ENCODE measurements at regions not wholly inside any gene's neighbourhood (a gene's known extent, or its start where the extent isn't known, plus 50 kb on each side); places are given as distances from the start of the nearest gene placed in this dataset.
A peak's percentile ranks its signal among the peaks of the same experiment; 100 is the strongest.
"Not testable (repeated sequence)": the region's sequence is repeated elsewhere in the genome, so short reads cannot be mapped to it uniquely, and the experiment has no call there.

- no peak overlapping the region for H3K4me3 Mint-ChIP-seq (ENCODE audit: unreplicated experiment)
- H3K4me1 Mint-ChIP-seq (ENCODE audit: low read depth) = no peaks in the 10 kb centered on the region
- H3K27me3 Mint-ChIP-seq (ENCODE audit: low read depth) = no peaks in the 10 kb centered on the region
- TF ChIP-seq CTCF (IDR thresholded peaks at IDR 0.05) = no peak
- peaks cover 19% of the 10 kb centered on the region for H3K9me3 Mint-ChIP-seq (ENCODE audit: low read depth)
- no peaks in the 10 kb centered on the region for H3K36me3 Mint-ChIP-seq (ENCODE audit: low read depth)
- no peak for DNase-seq (ENCODE audit: low spot score)
- H3K27ac Mint-ChIP-seq (ENCODE audit: unreplicated experiment) = no peak overlapping the region
Measured at GRCh38 chr5:28305891-28306290, 1267.5 kb upstream of the CDH9 start.

- DNase-seq (ENCODE audit: low spot score) = no peak
- TF ChIP-seq CTCF (IDR thresholded peaks at IDR 0.05) = no peak
- H3K9me3 Mint-ChIP-seq (ENCODE audit: low read depth) = peaks cover 20% of the 10 kb centered on the region
- no peaks in the 10 kb centered on the region for H3K27me3 Mint-ChIP-seq (ENCODE audit: low read depth)
- H3K4me3 Mint-ChIP-seq (ENCODE audit: unreplicated experiment) = no peak overlapping the region
- peak overlapping the region; percentile 15 for H3K27ac Mint-ChIP-seq (ENCODE audit: unreplicated experiment)
- no peaks in the 10 kb centered on the region for H3K4me1 Mint-ChIP-seq (ENCODE audit: low read depth)
- H3K36me3 Mint-ChIP-seq (ENCODE audit: low read depth) = no peaks in the 10 kb centered on the region
Measured at GRCh38 chr5:28301712-28302111, 1263.3 kb upstream of the CDH9 start.

GRCh38 chr5:28296254-28297013 is 1258.0 kb upstream of the CDH9 start:
- no peak overlapping the region for H3K4me3 Mint-ChIP-seq (ENCODE audit: unreplicated experiment)
- no peaks in the 10 kb centered on the region for H3K36me3 Mint-ChIP-seq (ENCODE audit: low read depth)
- TF ChIP-seq CTCF (IDR thresholded peaks at IDR 0.05) = no peak
- H3K27ac Mint-ChIP-seq (ENCODE audit: unreplicated experiment) = no peak overlapping the region
- H3K9me3 Mint-ChIP-seq (ENCODE audit: low read depth) = peaks cover 8% of the 10 kb centered on the region
- no peak for DNase-seq (ENCODE audit: low spot score)
- no peaks in the 10 kb centered on the region for H3K4me1 Mint-ChIP-seq (ENCODE audit: low read depth)
- no peaks in the 10 kb centered on the region for H3K27me3 Mint-ChIP-seq (ENCODE audit: low read depth)

- H3K9me3 Mint-ChIP-seq (ENCODE audit: low read depth); H3K4me1 Mint-ChIP-seq (ENCODE audit: low read depth); H3K4me3 Mint-ChIP-seq (ENCODE audit: unreplicated experiment); H3K27me3 Mint-ChIP-seq (ENCODE audit: low read depth); H3K27ac Mint-ChIP-seq (ENCODE audit: unreplicated experiment); H3K36me3 Mint-ChIP-seq (ENCODE audit: low read depth); DNase-seq (ENCODE audit: low spot score): not testable (repeated sequence)
Measured at GRCh38 chr5:28287021-28287420, 1248.6 kb upstream of the CDH9 start.

- Mint-ChIP-seq H3K27me3 (ENCODE audit: low read depth) (peaks cover 5% of the 10 kb centered on the region), H3K4me3 (ENCODE audit: unreplicated experiment) (no peak overlapping the region), H3K4me1 (ENCODE audit: low read depth) (peaks cover under 1% of the 10 kb centered on the region), H3K36me3 (ENCODE audit: low read depth) (no peaks in the 10 kb centered on the region), H3K27ac (ENCODE audit: unreplicated experiment) (no peak overlapping the region), H3K9me3 (ENCODE audit: low read depth) (no peaks in the 10 kb centered on the region)
- no peak for TF ChIP-seq CTCF (IDR thresholded peaks at IDR 0.05)
- DNase-seq (ENCODE audit: low spot score) = no peak
Measured at GRCh38 chr5:28286566-28286965, 1248.2 kb upstream of the CDH9 start.

- Mint-ChIP-seq H3K36me3 (ENCODE audit: low read depth) (no peaks in the 10 kb centered on the region), H3K27ac (ENCODE audit: unreplicated experiment) (no peak overlapping the region), H3K27me3 (ENCODE audit: low read depth) (peaks cover 5% of the 10 kb centered on the region), H3K9me3 (ENCODE audit: low read depth) (no peaks in the 10 kb centered on the region), H3K4me1 (ENCODE audit: low read depth) (peaks cover 5% of the 10 kb centered on the region), H3K4me3 (ENCODE audit: unreplicated experiment) (no peak overlapping the region)
- TF ChIP-seq CTCF (IDR thresholded peaks at IDR 0.05) = no peak
- DNase-seq (ENCODE audit: low spot score) = no peak
Measured at GRCh38 chr5:28284788-28285187, 1246.4 kb upstream of the CDH9 start.
